GM18511 (cell line): ENCODE measurements at regions not wholly inside any gene's neighbourhood (a gene's known extent, or its start where the extent isn't known, plus 50 kb on each side); places are given as distances from the start of the nearest gene placed in this dataset.

ENCODE experiments used
- ATAC-seq: cut with Tn5 transposase; IDR thresholded peaks from one replicate; pipeline ENCODE4 v1.9.1; 2021; ENCODE audit warnings: mild to moderate bottlenecking, moderate library complexity; ENCODE audit not compliant: unreplicated experiment

GRCh38 chr11:92644595-92645445, 324.6 kb upstream of the MTNR1B start:
- ATAC-seq = no peak

- no peak for ATAC-seq
These were observed 318.3 kb upstream of the MTNR1B start for GRCh38 chr11:92651159-92651558.

GRCh38 chr11:92653454-92653853, 316.0 kb upstream of the MTNR1B start:
- no peak for ATAC-seq

- no peak for ATAC-seq
These were observed 312.7 kb upstream of the MTNR1B start for GRCh38 chr11:92656783-92657182.

- no peak for ATAC-seq
These were observed 312.2 kb upstream of the MTNR1B start for GRCh38 chr11:92657226-92657625.

- no peak for ATAC-seq
These were observed 310.7 kb upstream of the MTNR1B start for GRCh38 chr11:92658733-92659132.

GRCh38 chr11:92659793-92660192, 309.7 kb upstream of the MTNR1B start:
- no peak for ATAC-seq

GRCh38 chr11:92662601-92663360, 306.7 kb upstream of the MTNR1B start:
- no peak for ATAC-seq

GRCh38 chr11:92663539-92663938, 305.9 kb upstream of the MTNR1B start:
- no peak for ATAC-seq

GRCh38 chr11:92667486-92668152, 301.8 kb upstream of the MTNR1B start:
- no peak for ATAC-seq

GRCh38 chr11:92670308-92670890, 299.1 kb upstream of the MTNR1B start:
- ATAC-seq = no peak

- ATAC-seq = no peak
These were observed 298.4 kb upstream of the MTNR1B start for GRCh38 chr11:92671081-92671480.

GRCh38 chr11:92675303-92675702, 294.1 kb upstream of the MTNR1B start:
- no peak for ATAC-seq

- no peak for ATAC-seq
These were observed 293.6 kb upstream of the MTNR1B start for GRCh38 chr11:92675810-92676209.

- no peak for ATAC-seq
These were observed 291.3 kb upstream of the MTNR1B start for GRCh38 chr11:92678008-92678611.

GRCh38 chr11:92681586-92681985, 287.9 kb upstream of the MTNR1B start:
- no peak for ATAC-seq

- ATAC-seq = no peak
These were observed 287.3 kb upstream of the MTNR1B start for GRCh38 chr11:92682136-92682535.

- ATAC-seq = no peak
These were observed 286.5 kb upstream of the MTNR1B start for GRCh38 chr11:92682952-92683351.

- no peak for ATAC-seq
These were observed 284.4 kb upstream of the MTNR1B start for GRCh38 chr11:92685049-92685448.

GRCh38 chr11:92687724-92688123, 281.7 kb upstream of the MTNR1B start:
- no peak for ATAC-seq

- ATAC-seq = no peak
These were observed 281.0 kb upstream of the MTNR1B start for GRCh38 chr11:92688416-92688815.
